HCT116 (cell line): ENCODE measurements at regions not wholly inside any gene's neighbourhood (a gene's known extent, or its start where the extent isn't known, plus 50 kb on each side); places are given as distances from the start of the nearest gene placed in this dataset.

Experiments
- CTCF ChIP-seq, 3 experiments: fragments of 200-600 bp in 1 of 3; sonication (generic) in 1 of 3; IDR thresholded peaks in 2 of 3; conservative IDR thresholded peaks in 1 of 3; 2 replicates each; pipeline ENCODE4 v1.5.1; 2012 to 2017; ENCODE audit warnings: low read depth in 2 of 3, low read length in 2 of 3, antibody characterized with exemption in 1 of 3, borderline replicate concordance in 1 of 3, control low read depth in 1 of 3, mild to moderate bottlenecking in 1 of 3, mixed read lengths in 1 of 3, mixed run types in 1 of 3, moderate library complexity in 1 of 3; ENCODE audit not compliant: insufficient read depth in 1 of 3
- ELF1 ChIP-seq: IDR thresholded peaks from 2 replicates; pipeline ENCODE4 v1.6.1; 2012; ENCODE audit warnings: low read depth, borderline replicate concordance
- EZH2 ChIP-seq: fragments of 200-600 bp; sonication (generic); IDR thresholded peaks from 2 replicates; pipeline ENCODE4 v1.6.1; 2017; ENCODE audit warnings: antibody characterized with exemption, mixed run types
- EZH2phosphoT487 ChIP-seq: fragments of 200-600 bp; IDR thresholded peaks from 2 replicates; pipeline ENCODE4 v1.6.1; 2018; ENCODE audit warnings: antibody characterized with exemption, borderline replicate concordance
- JUND ChIP-seq: IDR thresholded peaks from 2 replicates; pipeline ENCODE4 v1.6.1; 2012
- POLR2A ChIP-seq: IDR thresholded peaks from 2 replicates; pipeline ENCODE4 v1.7.0; 2011; ENCODE audit warnings: borderline replicate concordance; ENCODE audit not compliant: insufficient read depth, insufficient read length; ENCODE audit errors: extremely low read depth
- POLR2AphosphoS5 ChIP-seq: IDR thresholded peaks from 2 replicates; pipeline ENCODE4 v1.6.1; 2011; ENCODE audit warnings: mild to moderate bottlenecking, low read depth, low read length, moderate library complexity
- SIN3A ChIP-seq: IDR thresholded peaks from 2 replicates; pipeline ENCODE4 v1.6.1; 2012; ENCODE audit warnings: low read depth
- YY1 ChIP-seq: IDR thresholded peaks from 2 replicates; pipeline ENCODE4 v1.6.1; 2011; ENCODE audit warnings: low read length, low read depth, moderate library complexity, mild to moderate bottlenecking; ENCODE audit not compliant: insufficient replicate concordance; ENCODE audit errors: extremely low read depth

GRCh38 chr2:18663861-18664260 is 74.5 kb upstream of the NT5C1B start:
- no peak for TF ChIP-seq SIN3A
- no peak for TF ChIP-seq CTCF (IDR thresholded peaks at IDR 0.05 in 2 of 3, conservative IDR thresholded peaks at IDR 0.05 in 1 of 3; ENCODE audit: borderline replicate concordance in 1 of 3, insufficient read depth in 1 of 3, low read depth in 2 of 3, low read length in 2 of 3)
- TF ChIP-seq POLR2A, result no peak
- no peak for TF ChIP-seq YY1
- no peak for TF ChIP-seq EZH2phosphoT487
- TF ChIP-seq JUND, result no peak
- TF ChIP-seq EZH2, result no peak
- no peak for TF ChIP-seq POLR2AphosphoS5
- TF ChIP-seq ELF1, result no peak
